ENCODE measurements at regions not wholly inside any gene's neighbourhood (a gene's known extent, or its start where the extent isn't known, plus 50 kb on each side); places are given as distances from the start of the nearest gene placed in this dataset.

GRCh38 chr12:30437044-30437443 lies 258.6 kb downstream of the IPO8 start:
- no peak for TF ChIP-seq CTCF (IDR thresholded peaks at IDR 0.05)
- H3K4me3 ChIP-seq = no peak overlapping the region
- no peak overlapping the region for H3K27ac ChIP-seq
- intact Hi-C loops (cut with DNase I) = no loop called here
- no peaks in the 10 kb centered on the region for H3K36me3 ChIP-seq
- no peaks in the 10 kb centered on the region for H3K27me3 ChIP-seq
- H3K9me3 ChIP-seq = no peaks in the 10 kb centered on the region
- DNase-seq (ENCODE audit: low spot score in 2 of 2) = no peak
- H3K4me1 ChIP-seq = no peaks in the 10 kb centered on the region

DNA sequence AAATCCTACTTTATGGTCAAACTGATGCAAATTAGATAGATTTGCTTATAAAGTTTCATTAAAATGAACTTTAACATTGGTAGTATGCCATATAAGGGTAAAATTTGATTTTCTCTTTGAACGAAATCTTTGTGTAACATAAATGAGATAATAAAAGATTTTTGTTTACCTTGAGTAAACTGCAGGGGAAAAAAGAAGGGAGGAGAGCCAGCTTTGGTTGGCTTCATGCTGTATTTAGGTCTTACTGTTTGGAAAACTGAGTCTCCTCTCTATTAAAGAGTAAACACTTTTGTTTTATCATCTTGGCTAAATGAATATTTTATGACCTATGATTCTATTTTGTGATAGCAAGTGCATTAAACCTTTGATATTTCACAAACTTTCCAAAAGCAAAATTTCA lies 267.6 kb downstream of the IPO8 start:
- no peaks in the 10 kb centered on the region for H3K4me1 ChIP-seq
- no peaks in the 10 kb centered on the region for H3K9me3 ChIP-seq
- intact Hi-C loops (cut with DNase I) = no loop called here
- TF ChIP-seq CTCF (IDR thresholded peaks at IDR 0.05) = no peak
- no peak overlapping the region for H3K4me3 ChIP-seq
- no peak for DNase-seq (ENCODE audit: low spot score in 2 of 2)
- no peaks in the 10 kb centered on the region for H3K27me3 ChIP-seq
- no peaks in the 10 kb centered on the region for H3K36me3 ChIP-seq
- no peak overlapping the region for H3K27ac ChIP-seq

DNA sequence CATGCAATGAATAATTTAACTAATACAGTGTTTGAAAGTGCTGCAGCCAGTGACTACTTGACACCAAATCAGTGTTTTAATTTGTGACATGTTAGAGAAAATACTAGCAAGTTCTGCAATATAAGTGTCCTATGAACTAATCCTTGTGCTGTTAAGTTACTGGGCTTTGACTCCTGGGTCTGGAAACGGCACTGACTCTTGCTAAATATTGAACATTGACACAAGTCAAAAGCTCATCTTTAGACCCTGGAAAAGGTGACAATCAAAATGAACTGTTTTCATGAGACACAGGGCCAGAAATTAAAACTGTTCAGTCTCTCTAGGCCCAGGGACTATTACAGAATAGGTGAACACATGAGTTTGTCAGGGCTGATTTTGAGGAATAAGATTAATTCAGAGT lies 268.1 kb downstream of the IPO8 start:
- Histone ChIP-seq H3K36me3 (no peaks in the 10 kb centered on the region), H3K4me3 (no peak overlapping the region), H3K27me3 (no peaks in the 10 kb centered on the region), H3K27ac (no peak overlapping the region), H3K4me1 (no peaks in the 10 kb centered on the region), H3K9me3 (no peaks in the 10 kb centered on the region)
- no peak for TF ChIP-seq CTCF (IDR thresholded peaks at IDR 0.05)
- intact Hi-C loops (cut with DNase I) = no loop called here
- no peak for DNase-seq (ENCODE audit: low spot score in 2 of 2)

DNA sequence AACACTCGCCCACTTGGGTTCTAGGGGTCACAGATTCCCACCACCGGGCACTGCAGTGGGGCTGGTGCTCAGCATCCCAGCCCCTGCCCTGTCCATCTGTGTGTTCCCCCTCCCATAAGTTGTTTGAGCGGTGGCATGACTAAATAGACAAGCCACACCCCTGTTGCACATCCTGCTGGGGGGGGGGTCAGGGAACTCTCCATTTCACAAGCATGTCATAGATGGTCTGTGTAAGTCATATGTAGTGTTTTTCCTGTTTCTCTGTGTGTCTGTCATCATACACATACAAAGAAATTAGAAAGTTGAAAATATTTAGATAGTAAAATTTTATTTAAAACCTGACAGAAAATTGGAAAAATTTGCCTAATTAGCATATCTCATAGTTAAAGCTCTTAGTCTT lies 270.2 kb downstream of the IPO8 start:
- no peaks in the 10 kb centered on the region for H3K9me3 ChIP-seq
- no peaks in the 10 kb centered on the region for H3K36me3 ChIP-seq
- H3K4me3 ChIP-seq = no peak overlapping the region
- no peak for DNase-seq (ENCODE audit: low spot score in 2 of 2)
- H3K27ac ChIP-seq = no peak overlapping the region
- TF ChIP-seq CTCF (IDR thresholded peaks at IDR 0.05) = no peak
- intact Hi-C loops (cut with DNase I) = no loop called here
- H3K4me1 ChIP-seq = no peaks in the 10 kb centered on the region
- no peaks in the 10 kb centered on the region for H3K27me3 ChIP-seq

DNA sequence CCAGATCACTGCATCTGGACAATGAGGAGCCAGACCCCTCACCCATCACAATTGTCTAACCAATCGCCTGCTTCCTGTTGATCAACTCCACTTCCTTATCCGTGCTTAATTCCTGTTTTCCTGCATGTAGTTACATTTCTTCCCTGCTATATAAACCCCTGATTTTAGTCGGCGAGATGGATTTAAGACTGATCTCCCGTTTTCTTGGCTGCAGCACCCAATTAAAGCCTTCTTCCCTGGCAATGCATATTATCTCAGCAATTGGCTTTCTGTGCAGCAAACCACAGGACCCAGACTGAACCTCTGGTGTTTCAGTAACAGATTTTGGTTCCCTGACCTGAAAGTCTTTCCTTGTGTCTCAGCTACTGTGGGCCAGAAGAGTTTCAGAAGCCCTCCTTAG lies 272.3 kb downstream of the IPO8 start:
- H3K27me3 ChIP-seq = no peaks in the 10 kb centered on the region
- intact Hi-C loops (cut with DNase I) = no loop called here

More for the DNA sequence above, 272.3 kb downstream of the IPO8 start:
- no peak for TF ChIP-seq CTCF (IDR thresholded peaks at IDR 0.05)
- no peak overlapping the region for H3K27ac ChIP-seq
- H3K4me3 ChIP-seq = no peak overlapping the region
- no peaks in the 10 kb centered on the region for H3K4me1 ChIP-seq
- H3K36me3 ChIP-seq = no peaks in the 10 kb centered on the region
- H3K9me3 ChIP-seq = no peaks in the 10 kb centered on the region
- DNase-seq (ENCODE audit: low spot score in 2 of 2) = no peak

Data from ascending aorta (tissue), 2 donors.